Spleen (tissue), 11 donors: ENCODE measurements at regions not wholly inside any gene's neighbourhood (a gene's known extent, or its start where the extent isn't known, plus 50 kb on each side); places are given as distances from the start of the nearest gene placed in this dataset.

ENCODE experiments used
- DNase-seq: peaks from one replicate; pipeline ENCODE4 v3.0.0-alpha.2; 2020
- H3K27ac ChIP-seq, 8 donors: fragments of 200-600 bp; sonication (generic) in 7 of 8; 1 replicate in 4 of 8; 2 replicates in 4 of 8; pipeline versions ENCODE4 v1.5.0 to v1.8.0; 2016 to 2021; ENCODE audit warnings: inconsistent platforms in 4 of 8, mild to moderate bottlenecking in 4 of 8, moderate library complexity in 1 of 8
- H3K27me3 ChIP-seq, 7 donors: fragments of 200-600 bp; sonication (generic) in 6 of 7; replicated peaks in 1 of 7; 1 replicate in 4 of 7; 2 replicates in 3 of 7; pipeline versions ENCODE4 v1.5.0 to v1.8.0; 2016 to 2021; ENCODE audit warnings: inconsistent platforms in 3 of 7, mild to moderate bottlenecking in 1 of 7
- H3K36me3 ChIP-seq, 6 donors: fragments of 200-600 bp; sonication (generic) in 5 of 6; 1 replicate in 4 of 6; 2 replicates in 2 of 6; pipeline versions ENCODE4 v1.5.0 to v1.8.0; 2016 to 2021; ENCODE audit warnings: inconsistent platforms in 2 of 6
- H3K4me1 ChIP-seq, 6 donors: fragments of 200-600 bp; sonication (generic) in 5 of 6; 1 replicate in 3 of 6; 2 replicates in 3 of 6; pipeline versions ENCODE4 v1.5.0 to v1.8.0; 2016 to 2021; ENCODE audit warnings: inconsistent platforms in 3 of 6
- H3K4me3 ChIP-seq, 8 donors: fragments of 200-600 bp; sonication (generic) in 7 of 8; 1 replicate in 4 of 8; 2 replicates in 4 of 8; pipeline versions ENCODE4 v1.5.0 to v1.8.0; 2016 to 2021; ENCODE audit warnings: inconsistent platforms in 4 of 8, mild to moderate bottlenecking in 4 of 8, moderate library complexity in 2 of 8
- H3K9me3 ChIP-seq, 8 donors: fragments of 200-600 bp; sonication (generic) in 7 of 8; 1 replicate in 4 of 8; 2 replicates in 4 of 8; pipeline versions ENCODE4 v1.5.0 to v1.8.0; 2016 to 2021; ENCODE audit warnings: inconsistent platforms in 4 of 8
- POLR2A ChIP-seq, 3 donors: fragments of 450-650 bp; IDR thresholded peaks; one replicate each; pipeline ENCODE4 v1.5.1; 2017; ENCODE audit warnings: antibody characterized with exemption in 3 of 3, mild to moderate bottlenecking in 1 of 3
- POLR2AphosphoS5 ChIP-seq, 3 donors: sonication (generic); formaldehyde crosslinking; IDR thresholded peaks; one replicate each; pipeline ENCODE4 v1.5.1; 2017; ENCODE audit warnings: antibody characterized with exemption in 3 of 3
- WGBS, 5 donors: extraction: QIAGEN DNeasy Blood & Tissue Kit in 3 of 5; methylation state at CpG; one replicate each; pipeline versions ENCODE4 v1.1.5 to v1.1.7; 2013 to 2018; 5-methylcytosine and 5-hydroxymethylcytosine counted together
- intact Hi-C: fragments of 100-400 bp; cut with DNase I; formaldehyde crosslinking; loops from one replicate; pipeline ENCODE4 v1.15.0; 2023; ENCODE audit warnings: low total_unique reads
- TF ChIP-seq, protein P1 (sequence below), 11 experiments: fragments of 200-600 bp in 7 of 11; fragments of 450-650 bp in 4 of 11; sonication (generic) in 4 of 11; IDR thresholded peaks in 8 of 11; conservative IDR thresholded peaks in 3 of 11; 1 replicate in 7 of 11; 2 replicates in 4 of 11; pipeline versions ENCODE4 v1.4.0 to v1.8.0; 2016 to 2021; ENCODE audit warnings: antibody characterized with exemption in 11 of 11, inconsistent platforms in 4 of 11, mild to moderate bottlenecking in 1 of 11
- donor health status: healthy with polysubstance abuse.
- donor health status: DM: no; HTN: no; CAD: no; lungs with moderate emphysema.
- donor health status: DM: no; HTN: no; CAD: no.
- donor health status: Bipolar disorder and iron deficiency.
- donor health status: healthy.
- donor health status: DM: no; HTN: no; CAD: no.
- donor health status: DM: yes; HTN: yes; CAD: no.

DNA sequence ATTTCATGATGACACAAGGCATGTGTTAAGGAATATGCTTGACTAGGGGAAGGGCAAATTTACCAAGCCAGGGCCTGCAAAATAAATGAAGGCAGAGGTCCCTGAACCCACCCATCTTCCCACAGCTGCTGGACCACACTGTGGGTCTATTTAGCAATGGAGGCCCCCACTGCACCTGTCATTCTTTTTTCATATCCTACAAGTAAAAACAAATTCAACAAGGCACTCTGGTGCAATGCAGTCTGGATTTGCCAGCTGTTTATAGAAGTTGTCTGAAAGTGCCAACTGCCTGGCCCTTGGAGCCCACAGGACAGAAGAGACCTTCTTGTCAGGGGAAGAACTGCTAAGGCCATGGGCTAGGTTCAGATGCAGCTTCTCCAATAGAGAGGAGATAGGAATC is 112.8 kb upstream of the ATL2 start:
- Histone ChIP-seq H3K4me1 (peaks cover 0 to 19% (median 0%) of the 10 kb centered on the region in 6 donors), H3K36me3 (no peaks in the 10 kb centered on the region), H3K9me3 (no peaks in the 10 kb centered on the region), H3K27me3 (no peaks in the 10 kb centered on the region), H3K4me3 (no peak overlapping the region), H3K27ac (no peak overlapping the region)
- DNase-seq: no peak
- TF ChIP-seq POLR2AphosphoS5 (IDR thresholded peaks at IDR 0.05) (no peak), POLR2A (IDR thresholded peaks at IDR 0.05) (no peak)
- TF ChIP-seq, protein P1, sequence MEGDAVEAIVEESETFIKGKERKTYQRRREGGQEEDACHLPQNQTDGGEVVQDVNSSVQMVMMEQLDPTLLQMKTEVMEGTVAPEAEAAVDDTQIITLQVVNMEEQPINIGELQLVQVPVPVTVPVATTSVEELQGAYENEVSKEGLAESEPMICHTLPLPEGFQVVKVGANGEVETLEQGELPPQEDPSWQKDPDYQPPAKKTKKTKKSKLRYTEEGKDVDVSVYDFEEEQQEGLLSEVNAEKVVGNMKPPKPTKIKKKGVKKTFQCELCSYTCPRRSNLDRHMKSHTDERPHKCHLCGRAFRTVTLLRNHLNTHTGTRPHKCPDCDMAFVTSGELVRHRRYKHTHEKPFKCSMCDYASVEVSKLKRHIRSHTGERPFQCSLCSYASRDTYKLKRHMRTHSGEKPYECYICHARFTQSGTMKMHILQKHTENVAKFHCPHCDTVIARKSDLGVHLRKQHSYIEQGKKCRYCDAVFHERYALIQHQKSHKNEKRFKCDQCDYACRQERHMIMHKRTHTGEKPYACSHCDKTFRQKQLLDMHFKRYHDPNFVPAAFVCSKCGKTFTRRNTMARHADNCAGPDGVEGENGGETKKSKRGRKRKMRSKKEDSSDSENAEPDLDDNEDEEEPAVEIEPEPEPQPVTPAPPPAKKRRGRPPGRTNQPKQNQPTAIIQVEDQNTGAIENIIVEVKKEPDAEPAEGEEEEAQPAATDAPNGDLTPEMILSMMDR (IDR thresholded peaks at IDR 0.05 in 8 of 11, conservative IDR thresholded peaks at IDR 0.05 in 3 of 11): no peak
- intact Hi-C loops: no loop called here

DNA sequence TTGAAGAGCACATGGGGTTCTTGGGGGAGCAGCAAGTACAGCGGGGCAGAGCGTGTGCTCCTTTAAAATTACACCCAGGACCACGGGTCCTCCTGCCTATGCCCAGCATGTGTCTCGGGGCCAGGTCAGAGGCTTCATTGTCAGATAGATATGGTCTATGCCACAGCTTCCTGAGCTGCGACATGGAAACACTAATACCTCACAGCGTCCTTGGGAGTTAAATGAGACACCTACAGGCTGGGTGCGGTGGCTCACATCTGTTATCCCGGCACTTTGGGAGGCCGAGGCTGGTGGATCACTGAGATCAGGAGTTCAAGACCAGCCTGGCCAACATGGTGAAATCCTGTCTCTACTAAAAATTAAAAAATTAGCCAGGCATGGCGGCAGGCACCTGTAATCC is 110.8 kb upstream of the ATL2 start:
- no peaks in the 10 kb centered on the region for H3K9me3 ChIP-seq
- no peak for TF ChIP-seq POLR2AphosphoS5 (IDR thresholded peaks at IDR 0.05)
- TF ChIP-seq, protein P1 (IDR thresholded peaks at IDR 0.05 in 8 of 11, conservative IDR thresholded peaks at IDR 0.05 in 3 of 11): no peak
- intact Hi-C loops: no loop called here
- no peaks in the 10 kb centered on the region for H3K36me3 ChIP-seq
- H3K27ac ChIP-seq: peak overlapping the region in 7 of 8 donors; percentile 15 to 75 (median 48)
- peaks cover 0 to 33% (median 6%) of the 10 kb centered on the region in 6 donors for H3K4me1 ChIP-seq
- no peaks in the 10 kb centered on the region for H3K27me3 ChIP-seq
- no peak overlapping the region for H3K4me3 ChIP-seq
- WGBS, 5 donors: 66 to 86% (median 73%) methylated on average over 10 of the region's 10 CpGs
- DNase-seq: no peak

DNA sequence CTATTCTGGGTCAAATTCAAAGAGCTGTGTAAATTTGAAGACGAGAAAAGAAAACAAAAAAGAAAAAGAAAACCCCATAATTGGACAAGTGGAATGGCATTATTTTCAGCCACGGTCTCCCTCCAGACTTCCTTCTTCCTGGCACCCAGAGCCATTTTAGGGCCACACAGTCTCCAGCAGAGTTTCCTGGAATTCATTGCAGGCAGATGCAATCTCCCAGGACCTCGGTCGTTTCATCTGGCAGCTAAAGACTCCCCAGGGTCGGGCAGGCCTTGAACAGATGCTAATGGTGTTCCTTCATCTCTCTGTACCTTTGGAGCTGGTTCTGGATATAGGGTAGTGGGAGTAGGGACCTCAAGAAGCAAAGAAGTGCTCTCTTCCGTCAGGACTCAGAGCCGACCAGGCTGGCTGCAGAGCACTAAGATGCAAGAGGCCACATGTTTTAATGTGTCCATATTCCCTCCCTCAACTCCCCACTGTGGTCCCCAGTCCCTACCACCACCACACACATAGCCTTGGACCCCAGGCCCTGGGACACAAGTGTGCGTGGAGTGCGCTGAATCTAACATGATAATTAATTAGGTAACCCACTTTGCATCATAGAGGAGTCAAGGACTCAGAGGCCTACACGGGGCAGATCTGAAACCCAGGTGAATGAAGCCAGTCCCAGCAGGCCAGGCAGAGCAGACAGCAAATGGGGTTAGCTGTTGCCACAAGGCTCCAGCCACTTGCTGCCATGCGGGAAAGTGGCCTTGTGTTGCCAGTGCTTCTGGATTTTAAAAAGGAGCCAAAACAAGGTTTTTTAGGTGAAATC is 109.3 kb upstream of the ATL2 start:
- TF ChIP-seq, protein P1 (IDR thresholded peaks at IDR 0.05 in 8 of 11, conservative IDR thresholded peaks at IDR 0.05 in 3 of 11): no peak
- TF ChIP-seq POLR2AphosphoS5 (IDR thresholded peaks at IDR 0.05): no peak
- no peak for TF ChIP-seq POLR2A (IDR thresholded peaks at IDR 0.05)
- WGBS, 5 donors: 64 to 79% (median 71%) methylated on average over 9 to 11 of the region's 11 CpGs
- intact Hi-C loops: no loop called here
- peaks cover 0 to 33% (median 6%) of the 10 kb centered on the region in 6 donors for H3K4me1 ChIP-seq
- H3K27ac ChIP-seq: peak overlapping the region in 5 of 8 donors; percentile 44 to 75 (median 55)
- no peaks in the 10 kb centered on the region for H3K27me3 ChIP-seq
- H3K36me3 ChIP-seq: no peaks in the 10 kb centered on the region
- peaks cover 0 to 3% (median under 1%) of the 10 kb centered on the region in 8 donors for H3K9me3 ChIP-seq
- DNase-seq: no peak
- H3K4me3 ChIP-seq: no peak overlapping the region

DNA sequence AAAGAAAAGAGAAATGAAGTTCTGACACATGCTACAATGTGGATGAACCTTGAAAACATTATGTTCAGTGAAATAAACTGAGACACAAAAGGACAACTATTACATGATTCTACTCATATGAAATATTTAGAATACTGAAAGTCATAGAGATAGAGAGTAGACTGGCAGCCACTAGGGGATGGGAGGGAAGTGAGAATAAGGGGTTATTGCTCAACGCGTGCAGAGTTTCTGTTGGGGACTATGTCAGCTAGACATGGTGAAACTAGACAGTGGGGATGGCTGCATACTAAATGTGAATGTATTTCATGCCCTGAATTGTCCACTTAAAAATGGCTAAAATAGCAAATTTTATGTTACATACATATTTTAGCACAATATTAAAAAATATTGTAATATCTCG is 108.7 kb upstream of the ATL2 start:
- Histone ChIP-seq H3K4me1 (peaks cover 0 to 33% (median 6%) of the 10 kb centered on the region in 6 donors), H3K36me3 (no peaks in the 10 kb centered on the region), H3K27me3 (no peaks in the 10 kb centered on the region), H3K27ac (peak overlapping the region in 2 of 8 donors; percentile 48 to 57), H3K4me3 (no peak overlapping the region), H3K9me3 (peaks cover 0 to 10% (median 8%) of the 10 kb centered on the region in 8 donors)
- DNase-seq: no peak
- TF ChIP-seq POLR2AphosphoS5 (IDR thresholded peaks at IDR 0.05) (no peak), POLR2A (IDR thresholded peaks at IDR 0.05) (no peak)
- TF ChIP-seq, protein P1 (IDR thresholded peaks at IDR 0.05 in 8 of 11, conservative IDR thresholded peaks at IDR 0.05 in 3 of 11): peak in 1 of 11 experiments; percentile 20
- 48 to 79% (median 62%) methylated on average over 3 of the region's 3 CpGs for WGBS, 5 donors
- intact Hi-C loops: no loop called here
